ENCODE measurements at regions not wholly inside any gene's neighbourhood (a gene's known extent, or its start where the extent isn't known, plus 50 kb on each side); places are given as distances from the start of the nearest gene placed in this dataset.

GRCh38 chr5:62002436-62002835 is 303.6 kb upstream of the KIF2A start:
- no peak for TF ChIP-seq YY1 (IDR thresholded peaks at IDR 0.05; ENCODE audit: low read depth, low read length)
- no peak for TF ChIP-seq MAFK (IDR thresholded peaks at IDR 0.05; ENCODE audit: low read depth, low read length)
- TF ChIP-seq KDM1A (IDR thresholded peaks at IDR 0.05; ENCODE audit: borderline replicate concordance, low read length), result no peak
- no peak for TF ChIP-seq CEBPB (IDR thresholded peaks at IDR 0.05; ENCODE audit: low read depth, low read length)
- no peak for TF ChIP-seq POLR2A (IDR thresholded peaks at IDR 0.05; ENCODE audit: control extremely low read depth in 1 of 2, low read depth in 2 of 2, low read length in 2 of 2)
- no peak for TF ChIP-seq TAF1 (IDR thresholded peaks at IDR 0.05; ENCODE audit: low read depth, low read length)
- no peak for TF ChIP-seq RBBP5 (IDR thresholded peaks at IDR 0.05; ENCODE audit: borderline replicate concordance, low read depth, low read length)
- no peak for TF ChIP-seq SP1 (IDR thresholded peaks at IDR 0.05; ENCODE audit: low read depth, low read length)
- TF ChIP-seq JUN (IDR thresholded peaks at IDR 0.05; ENCODE audit: low read depth, low read length), result no peak
- no peak overlapping the region for H3K18ac ChIP-seq (ENCODE audit: extremely low read depth, low read length)
- H3K9ac ChIP-seq (replicated peaks in 1 of 4; ENCODE audit: extremely low read depth in 1 of 4, low read depth in 3 of 4, low read length in 3 of 4), result no peak overlapping the region
- H2BK5ac ChIP-seq (ENCODE audit: low read depth, low read length), result no peak overlapping the region
- H3K56ac ChIP-seq (replicated peaks; ENCODE audit: insufficient read length, low read depth, low read length), result no peak overlapping the region
- H3K27me3 ChIP-seq (replicated peaks in 1 of 4; ENCODE audit: control insufficient read depth in 3 of 4, extremely low read depth in 1 of 4, insufficient read depth in 3 of 4, low read length in 3 of 4), result no peaks in the 10 kb centered on the region
- H3K27ac ChIP-seq (ENCODE audit: low read depth, low read length), result no peak overlapping the region
- no peak overlapping the region for H4K5ac ChIP-seq (ENCODE audit: insufficient read length, low read depth, low read length)
- H3K4me2 ChIP-seq (ENCODE audit: insufficient read depth in 1 of 2, low read depth in 2 of 2, low read length in 2 of 2), result no peak overlapping the region
- H3K9me3 ChIP-seq (ENCODE audit: insufficient read depth in 2 of 2, low read depth in 1 of 2, low read length in 1 of 2), result no peaks in the 10 kb centered on the region
- H3K4ac ChIP-seq (replicated peaks; ENCODE audit: insufficient read length, low read depth, low read length), result no peak overlapping the region
- no peak overlapping the region for H4K91ac ChIP-seq (replicated peaks; ENCODE audit: insufficient read length, low read length)
- POLR2A ChIA-PET (ENCODE audit: partially characterized antibody), result no interaction called here
- no peak overlapping the region; the same call in 1 of the 2 replicates for H2AFZ ChIP-seq (ENCODE audit: low read length)
- H4K8ac ChIP-seq (ENCODE audit: extremely low read depth, insufficient read depth, low read length), result no peak overlapping the region
- no peak overlapping the region for H3K23ac ChIP-seq (ENCODE audit: insufficient read length)
- DNase-seq (ENCODE audit: low read depth in 1 of 2, low spot score in 2 of 2), result no peak
- no peak overlapping the region for H2AK5ac ChIP-seq (ENCODE audit: low read depth, low read length)
- H3K4me1 ChIP-seq (replicated peaks in 1 of 4; ENCODE audit: control insufficient read depth in 3 of 4, insufficient read depth in 4 of 4, low read length in 3 of 4), result no peaks in the 10 kb centered on the region; a peak in 1 of 7 replicates
- no peak overlapping the region for H3K4me3 ChIP-seq (ENCODE audit: extremely low read depth in 1 of 4, insufficient read depth in 2 of 4, low read depth in 3 of 4, low read length in 4 of 4)
- CTCF ChIA-PET (ENCODE audit: partially characterized antibody), result no interaction called here
- no peak overlapping the region for H2BK20ac ChIP-seq (ENCODE audit: low read length)
- no peaks in the 10 kb centered on the region for H3K36me3 ChIP-seq (ENCODE audit: control insufficient read depth in 2 of 4, insufficient read depth in 4 of 4, low read length in 3 of 4)
- no peak overlapping the region for H2BK15ac ChIP-seq (ENCODE audit: low read length)
- H3K79me1 ChIP-seq (ENCODE audit: low read depth, low read length), result no peaks in the 10 kb centered on the region
- WGBS, 2 experiments (ENCODE audit: extremely low coverage in 1 of 2, insufficient coverage in 1 of 2, insufficient read length in 1 of 2, insufficient replicate concordance in 2 of 2, low coverage in 1 of 2, low lambda C conversion rate in 2 of 2, missing lambda C conversion rate in 1 of 2), result 90% methylated on average over 2 of the region's 2 CpGs; no CpG with 5 or more reads in 1 of the 2 experiments
- no peak overlapping the region for H2BK12ac ChIP-seq (ENCODE audit: low read depth, low read length)
- H3K79me2 ChIP-seq (ENCODE audit: control insufficient read depth in 1 of 2, insufficient read depth in 2 of 2, low read length in 2 of 2), result no peaks in the 10 kb centered on the region
- H3K23me2 ChIP-seq (ENCODE audit: low read depth, low read length), result no peaks in the 10 kb centered on the region
- no peaks in the 10 kb centered on the region for H4K20me1 ChIP-seq (replicated peaks in 1 of 2; ENCODE audit: control insufficient read depth in 1 of 2, insufficient read depth in 2 of 2, low read length in 2 of 2)
- H2BK120ac ChIP-seq (replicated peaks; ENCODE audit: low read depth, low read length), result no peak overlapping the region
- no peak overlapping the region for H3K14ac ChIP-seq (ENCODE audit: insufficient read length)
- FAIRE-seq, result no peak
